Fibroblast of skin of abdomen (primary cell): ENCODE measurements at regions not wholly inside any gene's neighbourhood (a gene's known extent, or its start where the extent isn't known, plus 50 kb on each side); places are given as distances from the start of the nearest gene placed in this dataset.
A peak's percentile ranks its signal among the peaks of the same experiment; 100 is the strongest.
"Not testable (repeated sequence)": the region's sequence is repeated elsewhere in the genome, so short reads cannot be mapped to it uniquely, and the experiment has no call there.

ENCODE experiments used
- DNase-seq: peaks from one replicate; pipeline ENCODE4 v3.0.0-alpha.2; 2013

DNA sequence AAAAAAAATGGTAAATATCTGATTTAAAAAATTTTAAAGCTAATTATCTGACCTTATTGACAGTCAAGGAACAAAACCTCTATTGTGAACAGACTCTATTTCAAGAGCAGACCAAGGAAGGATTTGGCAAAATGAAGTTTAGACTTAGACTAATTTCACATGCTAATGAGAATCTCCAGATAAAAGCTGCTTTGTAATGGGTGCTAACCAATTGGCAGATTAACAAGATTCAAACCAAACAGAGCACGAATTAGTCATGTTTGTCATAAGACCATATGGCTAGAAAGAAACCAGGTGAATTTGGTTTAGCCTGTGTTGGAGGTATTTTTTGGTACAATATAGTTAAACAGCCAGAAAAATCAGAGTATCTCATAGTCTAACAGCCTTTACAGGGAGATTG, 429.1 kb upstream of the NFE2L3 start:
- no peak for DNase-seq

- peak; percentile 69 for DNase-seq
Measured at GRCh38 chr7:25725451-25725850, 426.5 kb upstream of the NFE2L3 start.

- peak; percentile 12 for DNase-seq
Measured at GRCh38 chr7:25726170-25726780, 425.7 kb upstream of the NFE2L3 start.

- DNase-seq: peak; percentile 24
Measured at GRCh38 chr7:25726781-25727311, 425.2 kb upstream of the NFE2L3 start.

DNA sequence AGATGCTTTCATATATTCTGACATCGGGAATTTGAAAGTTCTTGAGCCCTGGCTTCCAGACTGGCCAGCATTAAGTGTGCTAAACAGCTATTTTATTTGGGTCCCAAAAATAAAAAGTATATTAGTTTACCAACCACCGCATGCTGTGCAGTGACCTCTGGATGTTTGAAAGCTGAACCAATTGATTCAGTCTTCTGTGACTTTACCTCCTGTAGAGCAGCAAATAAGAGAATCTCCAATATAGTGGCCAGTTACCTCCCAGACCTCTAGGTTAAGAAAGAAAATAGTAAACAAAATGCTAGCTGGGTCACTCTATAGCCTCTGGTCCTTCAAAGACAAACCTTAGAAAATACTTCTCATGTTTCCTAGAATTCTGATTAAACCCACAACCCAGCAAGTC, 424.6 kb upstream of the NFE2L3 start:
- no peak for DNase-seq

GRCh38 chr7:25727876-25728275, 424.1 kb upstream of the NFE2L3 start:
- DNase-seq: no peak

GRCh38 chr7:25731068-25731845, 420.7 kb upstream of the NFE2L3 start:
- peak; percentile 34 for DNase-seq

- DNase-seq: no peak
Measured at GRCh38 chr7:25731846-25732245, 420.2 kb upstream of the NFE2L3 start.

DNA sequence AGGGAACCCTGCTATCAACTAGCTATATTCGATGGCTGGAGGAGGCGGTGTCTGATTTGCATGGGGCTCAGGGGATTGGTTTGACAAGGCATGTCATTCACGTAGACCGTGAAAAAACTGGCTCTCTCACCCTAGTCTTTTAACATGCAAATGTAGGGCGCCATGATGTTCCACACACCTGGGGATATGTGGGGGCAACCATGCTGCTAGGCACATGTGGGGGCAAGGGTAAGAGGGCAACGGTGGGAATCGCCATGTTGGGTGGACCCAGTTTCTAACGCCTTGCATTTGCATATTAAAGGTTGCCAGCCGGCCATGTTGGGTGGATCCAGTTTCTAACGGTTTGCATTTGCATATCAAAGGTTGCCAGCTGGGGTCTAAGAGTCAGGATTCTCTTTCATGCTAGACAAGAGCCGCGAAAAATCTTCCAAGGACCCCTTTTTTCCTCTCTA, 419.2 kb upstream of the NFE2L3 start:
- DNase-seq: no peak

- no peak for DNase-seq
Measured at GRCh38 chr7:25735674-25736242, 416.2 kb upstream of the NFE2L3 start.

- DNase-seq: no peak
Measured at GRCh38 chr7:25738528-25738927, 413.5 kb upstream of the NFE2L3 start.

- DNase-seq: no peak
Measured at GRCh38 chr7:25739143-25739542, 412.9 kb upstream of the NFE2L3 start.

- DNase-seq: no peak
Measured at GRCh38 chr7:25742316-25742715, 409.7 kb upstream of the NFE2L3 start.

DNA sequence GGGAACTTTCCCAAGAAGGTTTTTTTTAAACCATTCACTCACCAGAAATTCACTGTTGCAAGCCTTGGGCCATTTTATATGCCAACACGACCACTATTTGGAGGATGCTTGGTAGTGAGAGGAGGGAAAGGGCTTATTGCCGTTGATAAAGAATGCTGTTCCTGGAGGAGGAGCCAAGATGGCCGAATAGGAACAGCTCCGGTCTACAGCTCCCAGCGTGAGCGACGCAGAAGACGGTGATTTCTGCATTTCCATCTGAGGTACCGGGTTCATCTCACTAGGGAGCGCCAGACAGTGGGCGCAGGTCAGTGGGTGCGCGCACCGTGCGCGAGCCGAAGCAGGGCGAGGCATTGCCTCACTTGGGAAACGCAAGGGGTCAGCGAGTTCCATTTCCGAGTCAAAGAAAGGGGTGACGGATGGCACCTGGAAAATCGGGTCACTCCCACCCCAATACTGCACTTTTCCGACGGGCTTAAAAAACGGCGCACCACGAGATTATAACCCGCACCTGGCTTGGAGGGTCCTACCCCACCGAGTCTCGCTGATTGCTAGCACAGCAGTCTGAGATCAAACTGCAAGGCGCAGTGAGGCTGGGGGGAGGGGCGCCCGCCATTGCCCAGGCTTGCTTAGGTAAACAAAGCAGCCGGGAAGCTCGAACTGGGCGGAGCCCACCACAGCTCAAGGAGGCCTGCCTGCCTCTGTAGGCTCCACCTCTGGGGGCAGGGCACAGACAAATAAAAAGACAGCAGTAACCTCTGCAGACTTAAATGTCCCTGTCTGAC, 408.1 kb upstream of the NFE2L3 start:
- DNase-seq: not testable (repeated sequence)

- no peak for DNase-seq
Measured at GRCh38 chr7:25750744-25751508, 401.1 kb upstream of the NFE2L3 start.

DNA sequence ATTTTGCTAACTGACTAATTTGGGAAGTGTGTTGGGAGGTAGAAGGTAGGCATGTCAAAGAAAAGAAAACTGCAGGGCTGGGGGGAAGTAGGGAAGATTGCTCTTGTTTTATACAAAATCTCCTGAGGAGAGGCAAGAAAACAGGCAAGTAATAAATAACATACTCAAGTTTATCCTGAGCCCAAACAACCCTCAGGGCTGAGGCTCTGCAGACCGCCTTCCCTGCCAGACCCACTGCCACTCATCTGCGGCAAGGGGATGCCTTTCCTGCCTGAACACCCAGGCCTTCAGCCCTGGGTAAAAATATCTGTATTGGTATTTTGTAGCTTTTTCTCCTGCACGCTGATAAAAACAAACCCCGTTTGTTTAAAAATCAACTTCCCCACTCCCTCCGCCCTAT, 399.8 kb upstream of the NFE2L3 start:
- no peak for DNase-seq

- DNase-seq: no peak
Measured at GRCh38 chr7:25752967-25753791, 398.8 kb upstream of the NFE2L3 start.

- no peak for DNase-seq
Measured at GRCh38 chr7:25753837-25754236, 398.2 kb upstream of the NFE2L3 start.

GRCh38 chr7:25754333-25754732, 397.7 kb upstream of the NFE2L3 start:
- no peak for DNase-seq

- no peak for DNase-seq
Measured at GRCh38 chr7:25754751-25755150, 397.2 kb upstream of the NFE2L3 start.

GRCh38 chr7:25756601-25757000, 395.4 kb upstream of the NFE2L3 start:
- DNase-seq: no peak
